ENCODE measurements at regions not wholly inside any gene's neighbourhood (a gene's known extent, or its start where the extent isn't known, plus 50 kb on each side); places are given as distances from the start of the nearest gene placed in this dataset.

GRCh38 chr2:223523551-223524001 lies 78.6 kb downstream of the SCG2 start:
- Histone ChIP-seq H2AFZ (ENCODE audit: low read length) (no peak overlapping the region), H3K4me2 (ENCODE audit: low read depth, low read length, poor library complexity, severe bottlenecking) (no peak overlapping the region), H4K20me1 (ENCODE audit: insufficient read depth, low read depth, low read length) (no peaks in the 10 kb centered on the region), H3K27me3 (ENCODE audit: low read length) (no peaks in the 10 kb centered on the region), H3K79me2 (ENCODE audit: low read length) (no peaks in the 10 kb centered on the region), H3K36me3 (ENCODE audit: insufficient read depth, low read length) (no peaks in the 10 kb centered on the region), H3K4me3 (ENCODE audit: low read length) (no peak overlapping the region), H3K4me1 (ENCODE audit: low read length) (no peaks in the 10 kb centered on the region), H3K9me3 (ENCODE audit: low read length) (no peaks in the 10 kb centered on the region), H3K9me2 (replicated peaks; ENCODE audit: insufficient read depth, low read length) (no peaks in the 10 kb centered on the region), H3K9ac (ENCODE audit: low read length) (no peak overlapping the region), H3K27ac (ENCODE audit: low read length) (no peak overlapping the region)
- no peak for DNase-seq

- H3K9me2 ChIP-seq (replicated peaks; ENCODE audit: insufficient read depth, low read length): no peaks in the 10 kb centered on the region
- no peaks in the 10 kb centered on the region for H3K27me3 ChIP-seq (ENCODE audit: low read length)
- H3K9ac ChIP-seq (ENCODE audit: low read length): no peak overlapping the region
- no peaks in the 10 kb centered on the region for H4K20me1 ChIP-seq (ENCODE audit: insufficient read depth, low read depth, low read length)
- H2AFZ ChIP-seq (ENCODE audit: low read length): no peak overlapping the region
- no peaks in the 10 kb centered on the region for H3K36me3 ChIP-seq (ENCODE audit: insufficient read depth, low read length)
- H3K4me1 ChIP-seq (ENCODE audit: low read length): no peaks in the 10 kb centered on the region
- no peaks in the 10 kb centered on the region for H3K79me2 ChIP-seq (ENCODE audit: low read length)
- H3K9me3 ChIP-seq (ENCODE audit: low read length): no peaks in the 10 kb centered on the region
- H3K4me2 ChIP-seq (ENCODE audit: low read depth, low read length, poor library complexity, severe bottlenecking): no peak overlapping the region
- H3K4me3 ChIP-seq (ENCODE audit: low read length): no peak overlapping the region
- no peak overlapping the region for H3K27ac ChIP-seq (ENCODE audit: low read length)
- DNase-seq: no peak
These were observed 78.1 kb downstream of the SCG2 start for GRCh38 chr2:223524066-223524465.

GRCh38 chr2:223526106-223526505 lies 76.1 kb downstream of the SCG2 start:
- H3K36me3 ChIP-seq (ENCODE audit: insufficient read depth, low read length): no peaks in the 10 kb centered on the region
- no peak for DNase-seq
- H2AFZ ChIP-seq (ENCODE audit: low read length): no peak overlapping the region
- H4K20me1 ChIP-seq (ENCODE audit: insufficient read depth, low read depth, low read length): no peaks in the 10 kb centered on the region
- no peak overlapping the region for H3K4me2 ChIP-seq (ENCODE audit: low read depth, low read length, poor library complexity, severe bottlenecking)
- H3K27ac ChIP-seq (ENCODE audit: low read length): no peak overlapping the region
- no peak overlapping the region for H3K4me3 ChIP-seq (ENCODE audit: low read length)
- no peaks in the 10 kb centered on the region for H3K9me3 ChIP-seq (ENCODE audit: low read length)
- no peaks in the 10 kb centered on the region for H3K79me2 ChIP-seq (ENCODE audit: low read length)
- H3K4me1 ChIP-seq (ENCODE audit: low read length): no peaks in the 10 kb centered on the region
- no peak overlapping the region for H3K9ac ChIP-seq (ENCODE audit: low read length)
- H3K9me2 ChIP-seq (replicated peaks; ENCODE audit: insufficient read depth, low read length): no peaks in the 10 kb centered on the region
- H3K27me3 ChIP-seq (ENCODE audit: low read length): no peaks in the 10 kb centered on the region

- Histone ChIP-seq H3K4me3 (ENCODE audit: low read length) (no peak overlapping the region), H3K9me3 (ENCODE audit: low read length) (no peaks in the 10 kb centered on the region), H3K4me2 (ENCODE audit: low read depth, low read length, poor library complexity, severe bottlenecking) (no peak overlapping the region), H3K4me1 (ENCODE audit: low read length) (no peaks in the 10 kb centered on the region), H2AFZ (ENCODE audit: low read length) (no peak overlapping the region), H3K27ac (ENCODE audit: low read length) (no peak overlapping the region), H3K36me3 (ENCODE audit: insufficient read depth, low read length) (no peaks in the 10 kb centered on the region), H3K9ac (ENCODE audit: low read length) (no peak overlapping the region), H3K79me2 (ENCODE audit: low read length) (no peaks in the 10 kb centered on the region), H3K9me2 (replicated peaks; ENCODE audit: insufficient read depth, low read length) (no peaks in the 10 kb centered on the region), H3K27me3 (ENCODE audit: low read length) (no peaks in the 10 kb centered on the region), H4K20me1 (ENCODE audit: insufficient read depth, low read depth, low read length) (no peaks in the 10 kb centered on the region)
- no peak for DNase-seq
These were observed 74.1 kb downstream of the SCG2 start for GRCh38 chr2:223528036-223528435.

GRCh38 chr2:223529696-223530095 lies 72.5 kb downstream of the SCG2 start:
- H3K9me3 ChIP-seq (ENCODE audit: low read length): no peaks in the 10 kb centered on the region
- no peak overlapping the region for H3K4me2 ChIP-seq (ENCODE audit: low read depth, low read length, poor library complexity, severe bottlenecking)
- H3K36me3 ChIP-seq (ENCODE audit: insufficient read depth, low read length): no peaks in the 10 kb centered on the region
- no peaks in the 10 kb centered on the region for H3K4me1 ChIP-seq (ENCODE audit: low read length)
- no peaks in the 10 kb centered on the region for H3K27me3 ChIP-seq (ENCODE audit: low read length)
- H3K4me3 ChIP-seq (ENCODE audit: low read length): no peak overlapping the region
- H3K9me2 ChIP-seq (replicated peaks; ENCODE audit: insufficient read depth, low read length): no peaks in the 10 kb centered on the region
- H4K20me1 ChIP-seq (ENCODE audit: insufficient read depth, low read depth, low read length): no peaks in the 10 kb centered on the region
- no peak overlapping the region for H3K9ac ChIP-seq (ENCODE audit: low read length)
- no peak overlapping the region for H2AFZ ChIP-seq (ENCODE audit: low read length)
- H3K79me2 ChIP-seq (ENCODE audit: low read length): no peaks in the 10 kb centered on the region
- H3K27ac ChIP-seq (ENCODE audit: low read length): no peak overlapping the region
- no peak for DNase-seq

- Histone ChIP-seq H3K36me3 (ENCODE audit: insufficient read depth, low read length) (no peaks in the 10 kb centered on the region), H3K9me2 (replicated peaks; ENCODE audit: insufficient read depth, low read length) (no peaks in the 10 kb centered on the region), H3K27ac (ENCODE audit: low read length) (no peak overlapping the region), H2AFZ (ENCODE audit: low read length) (no peak overlapping the region), H3K4me1 (ENCODE audit: low read length) (no peaks in the 10 kb centered on the region), H3K4me3 (ENCODE audit: low read length) (no peak overlapping the region), H4K20me1 (ENCODE audit: insufficient read depth, low read depth, low read length) (no peaks in the 10 kb centered on the region), H3K27me3 (ENCODE audit: low read length) (no peaks in the 10 kb centered on the region), H3K9me3 (ENCODE audit: low read length) (no peaks in the 10 kb centered on the region), H3K4me2 (ENCODE audit: low read depth, low read length, poor library complexity, severe bottlenecking) (no peak overlapping the region), H3K9ac (ENCODE audit: low read length) (no peak overlapping the region), H3K79me2 (ENCODE audit: low read length) (no peaks in the 10 kb centered on the region)
- DNase-seq: no peak
These were observed 71.3 kb downstream of the SCG2 start for GRCh38 chr2:223530811-223531210.

GRCh38 chr2:223532161-223532560 lies 70.0 kb downstream of the SCG2 start:
- no peaks in the 10 kb centered on the region for H3K79me2 ChIP-seq (ENCODE audit: low read length)
- no peaks in the 10 kb centered on the region for H3K9me2 ChIP-seq (replicated peaks; ENCODE audit: insufficient read depth, low read length)
- H4K20me1 ChIP-seq (ENCODE audit: insufficient read depth, low read depth, low read length): no peaks in the 10 kb centered on the region
- no peak overlapping the region for H3K9ac ChIP-seq (ENCODE audit: low read length)
- no peaks in the 10 kb centered on the region for H3K27me3 ChIP-seq (ENCODE audit: low read length)
- DNase-seq: no peak
- H3K9me3 ChIP-seq (ENCODE audit: low read length): no peaks in the 10 kb centered on the region
- no peaks in the 10 kb centered on the region for H3K4me1 ChIP-seq (ENCODE audit: low read length)
- no peak overlapping the region for H2AFZ ChIP-seq (ENCODE audit: low read length)
- H3K36me3 ChIP-seq (ENCODE audit: insufficient read depth, low read length): no peaks in the 10 kb centered on the region
- H3K27ac ChIP-seq (ENCODE audit: low read length): no peak overlapping the region
- H3K4me3 ChIP-seq (ENCODE audit: low read length): no peak overlapping the region
- H3K4me2 ChIP-seq (ENCODE audit: low read depth, low read length, poor library complexity, severe bottlenecking): no peak overlapping the region

- Histone ChIP-seq H3K9me2 (replicated peaks; ENCODE audit: insufficient read depth, low read length) (no peaks in the 10 kb centered on the region), H3K36me3 (ENCODE audit: insufficient read depth, low read length) (no peaks in the 10 kb centered on the region), H3K27ac (ENCODE audit: low read length) (no peak overlapping the region), H4K20me1 (ENCODE audit: insufficient read depth, low read depth, low read length) (no peaks in the 10 kb centered on the region), H2AFZ (ENCODE audit: low read length) (no peak overlapping the region), H3K4me2 (ENCODE audit: low read depth, low read length, poor library complexity, severe bottlenecking) (no peak overlapping the region), H3K9me3 (ENCODE audit: low read length) (no peaks in the 10 kb centered on the region), H3K4me1 (ENCODE audit: low read length) (no peaks in the 10 kb centered on the region), H3K9ac (ENCODE audit: low read length) (no peak overlapping the region), H3K79me2 (ENCODE audit: low read length) (no peaks in the 10 kb centered on the region), H3K27me3 (ENCODE audit: low read length) (no peaks in the 10 kb centered on the region), H3K4me3 (ENCODE audit: low read length) (no peak overlapping the region)
- no peak for DNase-seq
These were observed 69.4 kb downstream of the SCG2 start for GRCh38 chr2:223532712-223533111.

- Histone ChIP-seq H3K9me2 (replicated peaks; ENCODE audit: insufficient read depth, low read length) (no peaks in the 10 kb centered on the region), H3K4me2 (ENCODE audit: low read depth, low read length, poor library complexity, severe bottlenecking) (no peak overlapping the region), H4K20me1 (ENCODE audit: insufficient read depth, low read depth, low read length) (no peaks in the 10 kb centered on the region), H3K27me3 (ENCODE audit: low read length) (no peaks in the 10 kb centered on the region), H3K9me3 (ENCODE audit: low read length) (no peaks in the 10 kb centered on the region), H3K36me3 (ENCODE audit: insufficient read depth, low read length) (no peaks in the 10 kb centered on the region), H3K4me3 (ENCODE audit: low read length) (no peak overlapping the region), H3K79me2 (ENCODE audit: low read length) (no peaks in the 10 kb centered on the region), H3K27ac (ENCODE audit: low read length) (no peak overlapping the region), H3K4me1 (ENCODE audit: low read length) (no peaks in the 10 kb centered on the region), H3K9ac (ENCODE audit: low read length) (no peak overlapping the region), H2AFZ (ENCODE audit: low read length) (no peak overlapping the region)
- DNase-seq: no peak
These were observed 65.6 kb downstream of the SCG2 start for GRCh38 chr2:223536546-223536945.
